H1 (cell line): ENCODE measurements at regions not wholly inside any gene's neighbourhood (a gene's known extent, or its start where the extent isn't known, plus 50 kb on each side); places are given as distances from the start of the nearest gene placed in this dataset.

Experiments
- CTCF ChIA-PET: fragments of 300-600 bp; sonication (Branson Sonifier 250); formaldehyde crosslinking; loops from one replicate; lab custom pipeline; 2021; ENCODE audit not compliant: partially characterized antibody; lab: Charles Lee
- POLR2A ChIA-PET: fragments of 300-600 bp; sonication (Branson Sonifier 250); formaldehyde crosslinking; loops from one replicate; lab custom pipeline; 2021; ENCODE audit warnings: inconsistent platforms; ENCODE audit not compliant: partially characterized antibody; lab: Charles Lee
- DNase-seq, 2 experiments: peaks; one replicate each; pipeline versions ENCODE4 v3.0.0 to v3.0.0-alpha.2; 2010 to 2022; ENCODE audit warnings: low spot score in 2 of 2, low read depth in 1 of 2, mixed read lengths in 1 of 2
- FAIRE-seq: peaks from 2 replicates; lab custom pipeline; 2011; peaks lifted over from hg19 to GRCh38; lab: Jason Lieb, UNC
- H2AFZ ChIP-seq: 2 replicates; pipeline ENCODE4 v1.8.1; 2012; ENCODE audit warnings: low read length, inconsistent platforms
- H2AK5ac ChIP-seq: 2 replicates; pipeline ENCODE4 v1.6.1; 2013; ENCODE audit warnings: low read depth, low read length
- H2BK120ac ChIP-seq: replicated peaks from 2 replicates; pipeline ENCODE3; 2013; ENCODE audit warnings: low read depth, low read length, inconsistent platforms
- H2BK12ac ChIP-seq: 2 replicates; pipeline ENCODE4 v1.6.1; 2013; ENCODE audit warnings: low read depth, low read length
- H2BK15ac ChIP-seq: 2 replicates; pipeline ENCODE4 v1.6.1; 2013; ENCODE audit warnings: low read length
- H2BK20ac ChIP-seq: 2 replicates; pipeline ENCODE4 v1.6.1; 2013; ENCODE audit warnings: low read length
- H2BK5ac ChIP-seq: 2 replicates; pipeline ENCODE4 v1.6.1; 2013; ENCODE audit warnings: low read depth, low read length
- H3K14ac ChIP-seq: 2 replicates; pipeline ENCODE4 v1.6.1; 2013; ENCODE audit warnings: inconsistent platforms; ENCODE audit not compliant: insufficient read length
- H3K18ac ChIP-seq: 2 replicates; pipeline ENCODE4 v1.6.1; 2013; ENCODE audit warnings: low read length; ENCODE audit errors: extremely low read depth
- H3K23ac ChIP-seq: 2 replicates; pipeline ENCODE4 v1.6.1; 2013; ENCODE audit warnings: inconsistent platforms; ENCODE audit not compliant: insufficient read length
- H3K23me2 ChIP-seq: 2 replicates; pipeline ENCODE4 v1.6.1; 2013; ENCODE audit warnings: low read depth, low read length
- H3K27ac ChIP-seq: 2 replicates; pipeline ENCODE4 v1.6.1; 2011; ENCODE audit warnings: low read depth, low read length, inconsistent platforms
- H3K27me3 ChIP-seq, 4 experiments: replicated peaks in 1 of 4; 1 replicate in 1 of 4; 2 replicates in 3 of 4; pipeline versions ENCODE4 v1.6.1 to v1.8.1; 2011 to 2013; ENCODE audit warnings: low read length in 3 of 4, mild to moderate bottlenecking in 3 of 4, inconsistent platforms in 2 of 4, mixed read lengths in 2 of 4, moderate library complexity in 1 of 4; ENCODE audit not compliant: control insufficient read depth in 3 of 4, insufficient read depth in 3 of 4; ENCODE audit errors: extremely low read depth in 1 of 4
- H3K36me3 ChIP-seq, 4 experiments: 2 replicates each; pipeline versions ENCODE4 v1.6.1 to v1.8.1; 2011 to 2013; ENCODE audit warnings: mild to moderate bottlenecking in 4 of 4, low read length in 3 of 4, moderate library complexity in 2 of 4, control low read depth in 1 of 4, inconsistent platforms in 1 of 4; ENCODE audit not compliant: insufficient read depth in 4 of 4, control insufficient read depth in 2 of 4
- H3K4ac ChIP-seq: replicated peaks from 2 replicates; pipeline ENCODE3; 2013; ENCODE audit warnings: low read length, low read depth, mixed read lengths, inconsistent platforms; ENCODE audit not compliant: insufficient read length
- H3K4me1 ChIP-seq, 4 experiments: replicated peaks in 1 of 4; 1 replicate in 1 of 4; 2 replicates in 3 of 4; pipeline versions ENCODE4 v1.6.1 to v1.8.1; 2011 to 2013; ENCODE audit warnings: low read length in 3 of 4, inconsistent platforms in 2 of 4, mixed read lengths in 1 of 4; ENCODE audit not compliant: insufficient read depth in 4 of 4, control insufficient read depth in 3 of 4
- H3K4me2 ChIP-seq, 2 experiments: 2 replicates each; pipeline versions ENCODE4 v1.6.1 to v1.8.1; 2011 to 2013; ENCODE audit warnings: low read depth in 2 of 2, low read length in 2 of 2, control low read depth in 1 of 2, inconsistent platforms in 1 of 2, mild to moderate bottlenecking in 1 of 2; ENCODE audit not compliant: insufficient read depth in 1 of 2
- H3K4me3 ChIP-seq, 4 experiments: fragments of 200-600, 300-600 bp in 1 of 4; sonication (generic), shearing (Covaris generic), sonication (Bioruptor Twin) in 1 of 4; 2 replicates each; pipeline versions ENCODE4 v1.5.1 to v1.8.1; 2011 to 2016; ENCODE audit warnings: low read length in 4 of 4, low read depth in 3 of 4, control low read depth in 2 of 4, inconsistent platforms in 2 of 4, mild to moderate bottlenecking in 2 of 4, mixed read lengths in 1 of 4, moderate library complexity in 1 of 4; ENCODE audit not compliant: insufficient read depth in 2 of 4; ENCODE audit errors: extremely low read depth in 1 of 4
- H3K56ac ChIP-seq: replicated peaks from 2 replicates; pipeline ENCODE3; 2013; ENCODE audit warnings: low read depth, mild to moderate bottlenecking, mixed read lengths, low read length, inconsistent platforms; ENCODE audit not compliant: insufficient read length
- H3K79me1 ChIP-seq: 2 replicates; pipeline ENCODE4 v1.6.1; 2013; ENCODE audit warnings: low read depth, low read length, control low read depth
- H3K79me2 ChIP-seq, 2 experiments: 2 replicates each; pipeline versions ENCODE4 v1.6.1 to v1.8.1; 2012 to 2013; ENCODE audit warnings: low read length in 2 of 2, mild to moderate bottlenecking in 2 of 2, inconsistent platforms in 1 of 2; ENCODE audit not compliant: insufficient read depth in 2 of 2, control insufficient read depth in 1 of 2
- H3K9ac ChIP-seq, 4 experiments: replicated peaks in 1 of 4; 1 replicate in 1 of 4; 2 replicates in 3 of 4; pipeline versions ENCODE4 v1.6.1 to v1.8.1; 2011 to 2013; ENCODE audit warnings: low read depth in 3 of 4, low read length in 3 of 4, control low read depth in 2 of 4, mild to moderate bottlenecking in 2 of 4, moderate library complexity in 2 of 4, inconsistent platforms in 1 of 4; ENCODE audit errors: extremely low read depth in 1 of 4
- H3K9me3 ChIP-seq, 2 experiments: 2 replicates each; pipeline versions ENCODE4 v1.6.1 to v1.8.1; 2012 to 2013; ENCODE audit warnings: mild to moderate bottlenecking in 2 of 2, moderate library complexity in 2 of 2, control low read depth in 1 of 2, inconsistent platforms in 1 of 2, low read depth in 1 of 2, low read length in 1 of 2, mixed read lengths in 1 of 2; ENCODE audit not compliant: insufficient read depth in 2 of 2
- H4K20me1 ChIP-seq, 2 experiments: replicated peaks in 1 of 2; 2 replicates each; pipeline versions ENCODE3 to v1.8.1; 2011 to 2013; ENCODE audit warnings: inconsistent platforms in 2 of 2, low read length in 2 of 2, mild to moderate bottlenecking in 1 of 2; ENCODE audit not compliant: insufficient read depth in 2 of 2, control insufficient read depth in 1 of 2
- H4K5ac ChIP-seq: 2 replicates; pipeline ENCODE4 v1.6.1; 2013; ENCODE audit warnings: low read length, low read depth, mixed read lengths, inconsistent platforms; ENCODE audit not compliant: insufficient read length
- H4K8ac ChIP-seq: 2 replicates; pipeline ENCODE4 v1.8.0; 2013; ENCODE audit warnings: mild to moderate bottlenecking, moderate library complexity, low read length, inconsistent platforms; ENCODE audit not compliant: insufficient read depth; ENCODE audit errors: extremely low read depth
- H4K91ac ChIP-seq: replicated peaks from 2 replicates; pipeline ENCODE3; 2013; ENCODE audit warnings: low read length, mixed read lengths, inconsistent platforms; ENCODE audit not compliant: insufficient read length
- BCL11A ChIP-seq, 2 experiments: IDR thresholded peaks; one replicate each; pipeline ENCODE4 v1.6.1; 2011; ENCODE audit warnings: low read depth in 2 of 2, low read length in 2 of 2, mild to moderate bottlenecking in 2 of 2
- POLR2AphosphoS5 ChIP-seq: IDR thresholded peaks from 2 replicates; pipeline ENCODE4 v1.6.1; 2011; ENCODE audit warnings: low read depth, low read length
- WGBS, 2 experiments: shearing (Covaris generic) in 1 of 2; methylation state at CpG; one replicate each; pipeline versions ENCODE4 v1.1.6 to v1.1.7; 2013 to 2015; ENCODE audit warnings: low lambda C conversion rate in 2 of 2, mixed read lengths in 2 of 2, inconsistent platforms in 1 of 2, low coverage in 1 of 2, missing lambda C conversion rate in 1 of 2; ENCODE audit not compliant: insufficient replicate concordance in 2 of 2, insufficient coverage in 1 of 2, insufficient read length in 1 of 2; ENCODE audit errors: extremely low coverage in 1 of 2, missing lambda C conversion rate in 1 of 2; 5-methylcytosine and 5-hydroxymethylcytosine counted together
- TF ChIP-seq, protein P1 (sequence below): IDR thresholded peaks from 2 replicates; pipeline ENCODE4 v1.6.1; 2012; ENCODE audit warnings: low read length, inconsistent platforms

DNA sequence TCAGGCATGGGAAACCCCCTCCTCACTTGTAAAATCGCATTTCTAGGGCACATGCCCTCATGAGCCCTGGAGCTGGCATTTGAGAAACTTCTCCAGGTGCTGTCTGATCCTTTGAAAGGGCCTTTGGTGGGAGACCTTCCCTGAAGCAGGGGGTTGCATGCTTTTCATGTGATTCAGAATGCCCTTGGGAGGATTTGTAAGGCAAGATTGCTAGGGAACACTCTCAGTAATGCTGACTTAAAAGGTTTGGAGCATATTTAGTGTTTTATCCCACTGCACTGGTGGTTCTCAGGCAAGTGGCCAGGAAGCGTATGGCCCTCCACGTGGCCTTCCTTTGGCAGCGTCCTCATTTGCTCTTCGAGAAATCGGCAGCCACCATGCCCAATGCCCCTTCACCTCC lies 164.1 kb downstream of the ARRDC4 start:
- H3K27me3 ChIP-seq = no peaks in the 10 kb centered on the region
- no peaks in the 10 kb centered on the region for H3K4me1 ChIP-seq
- H2AFZ ChIP-seq = no peak overlapping the region
- CTCF ChIA-PET = interaction anchor here (1.0 to 1.2 kb wide), 2 partner anchors 54 to 187 kb away, joined by 3 to 4 read pairs; no protein-coding TSS in a partner anchor
- POLR2A ChIA-PET = no interaction called here
- H3K4me2 ChIP-seq = no peak overlapping the region
- H4K8ac ChIP-seq = no peak overlapping the region
- no peak overlapping the region for H3K23ac ChIP-seq
- H2BK5ac ChIP-seq = no peak overlapping the region
- no peak overlapping the region for H3K4ac ChIP-seq
- H3K79me2 ChIP-seq = no peaks in the 10 kb centered on the region
- no peak overlapping the region for H3K14ac ChIP-seq
- no peaks in the 10 kb centered on the region; the same call in 1 of the 2 replicates for H3K23me2 ChIP-seq
- H3K56ac ChIP-seq = no peak overlapping the region
- no peaks in the 10 kb centered on the region for H4K20me1 ChIP-seq
- no peak overlapping the region for H3K18ac ChIP-seq
- no peak overlapping the region for H2BK20ac ChIP-seq
- DNase-seq (no peak), FAIRE-seq (no peak)
- no peaks in the 10 kb centered on the region for H3K36me3 ChIP-seq
- WGBS, 2 experiments = 95% methylated on average over 6 of the region's 6 CpGs; no CpG with 5 or more reads in 1 of the 2 experiments
- no peak overlapping the region for H3K27ac ChIP-seq
- no peak overlapping the region for H3K9ac ChIP-seq
- H2BK12ac ChIP-seq = no peak overlapping the region
- H3K9me3 ChIP-seq = no peaks in the 10 kb centered on the region; a peak in 1 of 4 replicates
- H3K79me1 ChIP-seq = no peaks in the 10 kb centered on the region
- no peak overlapping the region for H4K5ac ChIP-seq
- H2AK5ac ChIP-seq = no peak overlapping the region
- H2BK15ac ChIP-seq = no peak overlapping the region
- no peak overlapping the region for H2BK120ac ChIP-seq
- H4K91ac ChIP-seq = no peak overlapping the region
- H3K4me3 ChIP-seq = no peak overlapping the region
- TF ChIP-seq, protein P1, sequence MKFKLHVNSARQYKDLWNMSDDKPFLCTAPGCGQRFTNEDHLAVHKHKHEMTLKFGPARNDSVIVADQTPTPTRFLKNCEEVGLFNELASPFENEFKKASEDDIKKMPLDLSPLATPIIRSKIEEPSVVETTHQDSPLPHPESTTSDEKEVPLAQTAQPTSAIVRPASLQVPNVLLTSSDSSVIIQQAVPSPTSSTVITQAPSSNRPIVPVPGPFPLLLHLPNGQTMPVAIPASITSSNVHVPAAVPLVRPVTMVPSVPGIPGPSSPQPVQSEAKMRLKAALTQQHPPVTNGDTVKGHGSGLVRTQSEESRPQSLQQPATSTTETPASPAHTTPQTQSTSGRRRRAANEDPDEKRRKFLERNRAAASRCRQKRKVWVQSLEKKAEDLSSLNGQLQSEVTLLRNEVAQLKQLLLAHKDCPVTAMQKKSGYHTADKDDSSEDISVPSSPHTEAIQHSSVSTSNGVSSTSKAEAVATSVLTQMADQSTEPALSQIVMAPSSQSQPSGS = no peak
- TF ChIP-seq BCL11A (IDR thresholded peaks at IDR 0.05; ENCODE audit: low read depth in 2 of 2, low read length in 2 of 2) (no peak), POLR2AphosphoS5 (no peak)
